ENCODE measurements at regions not wholly inside any gene's neighbourhood (a gene's known extent, or its start where the extent isn't known, plus 50 kb on each side); places are given as distances from the start of the nearest gene placed in this dataset.
A peak's percentile ranks its signal among the peaks of the same experiment; 100 is the strongest.

DNA sequence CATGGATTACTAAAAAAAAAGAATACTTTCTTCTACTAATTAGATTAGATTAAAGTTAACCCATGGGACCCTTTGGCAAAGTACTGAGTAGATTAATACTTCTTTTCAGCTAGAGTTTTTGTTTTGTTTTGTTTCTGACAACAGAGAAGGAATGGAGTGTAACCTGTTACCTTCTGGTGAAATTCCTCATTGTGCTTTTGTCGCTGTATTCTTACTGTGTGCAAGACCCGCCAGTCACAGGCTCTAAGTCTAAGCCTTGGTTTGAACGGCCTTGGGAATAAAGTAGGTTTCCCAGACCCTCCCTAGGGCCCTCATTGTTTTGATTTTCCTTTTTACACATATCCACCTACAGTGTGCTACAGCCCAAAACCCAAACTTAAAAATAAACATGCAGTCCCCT is 171.1 kb upstream of the IL12A start:
- no peak for DNase-seq
- H3K9me3 ChIP-seq: no peaks in the 10 kb centered on the region
- no peaks in the 10 kb centered on the region for H3K36me3 ChIP-seq
- peaks cover 0 to 25% (median 5%) of the 10 kb centered on the region in 6 donors for H3K4me1 ChIP-seq
- intact Hi-C loops (cut with DNase I; ENCODE audit: low total_unique reads): no loop called here
- H3K27me3 ChIP-seq (replicated peaks in 1 of 7): no peaks in the 10 kb centered on the region
- WGBS, 5 donors: 70 to 81% (median 77%) methylated on average over 3 of the region's 3 CpGs
- H3K4me3 ChIP-seq: no peak overlapping the region
- TF ChIP-seq, protein P1, sequence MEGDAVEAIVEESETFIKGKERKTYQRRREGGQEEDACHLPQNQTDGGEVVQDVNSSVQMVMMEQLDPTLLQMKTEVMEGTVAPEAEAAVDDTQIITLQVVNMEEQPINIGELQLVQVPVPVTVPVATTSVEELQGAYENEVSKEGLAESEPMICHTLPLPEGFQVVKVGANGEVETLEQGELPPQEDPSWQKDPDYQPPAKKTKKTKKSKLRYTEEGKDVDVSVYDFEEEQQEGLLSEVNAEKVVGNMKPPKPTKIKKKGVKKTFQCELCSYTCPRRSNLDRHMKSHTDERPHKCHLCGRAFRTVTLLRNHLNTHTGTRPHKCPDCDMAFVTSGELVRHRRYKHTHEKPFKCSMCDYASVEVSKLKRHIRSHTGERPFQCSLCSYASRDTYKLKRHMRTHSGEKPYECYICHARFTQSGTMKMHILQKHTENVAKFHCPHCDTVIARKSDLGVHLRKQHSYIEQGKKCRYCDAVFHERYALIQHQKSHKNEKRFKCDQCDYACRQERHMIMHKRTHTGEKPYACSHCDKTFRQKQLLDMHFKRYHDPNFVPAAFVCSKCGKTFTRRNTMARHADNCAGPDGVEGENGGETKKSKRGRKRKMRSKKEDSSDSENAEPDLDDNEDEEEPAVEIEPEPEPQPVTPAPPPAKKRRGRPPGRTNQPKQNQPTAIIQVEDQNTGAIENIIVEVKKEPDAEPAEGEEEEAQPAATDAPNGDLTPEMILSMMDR (IDR thresholded peaks at IDR 0.05 in 8 of 11, conservative IDR thresholded peaks at IDR 0.05 in 3 of 11): no peak
- TF ChIP-seq POLR2AphosphoS5 (IDR thresholded peaks at IDR 0.05): no peak
- TF ChIP-seq POLR2A (IDR thresholded peaks at IDR 0.05): no peak
- H3K27ac ChIP-seq: no peak overlapping the region

- DNase-seq: peak; percentile 78
- TF ChIP-seq POLR2AphosphoS5 (IDR thresholded peaks at IDR 0.05) (no peak), POLR2A (IDR thresholded peaks at IDR 0.05) (no peak)
- TF ChIP-seq, protein P1 (IDR thresholded peaks at IDR 0.05 in 8 of 11, conservative IDR thresholded peaks at IDR 0.05 in 3 of 11): no peak
Measured at GRCh38 chr3:159818399-159818798, 170.2 kb upstream of the IL12A start.

DNA sequence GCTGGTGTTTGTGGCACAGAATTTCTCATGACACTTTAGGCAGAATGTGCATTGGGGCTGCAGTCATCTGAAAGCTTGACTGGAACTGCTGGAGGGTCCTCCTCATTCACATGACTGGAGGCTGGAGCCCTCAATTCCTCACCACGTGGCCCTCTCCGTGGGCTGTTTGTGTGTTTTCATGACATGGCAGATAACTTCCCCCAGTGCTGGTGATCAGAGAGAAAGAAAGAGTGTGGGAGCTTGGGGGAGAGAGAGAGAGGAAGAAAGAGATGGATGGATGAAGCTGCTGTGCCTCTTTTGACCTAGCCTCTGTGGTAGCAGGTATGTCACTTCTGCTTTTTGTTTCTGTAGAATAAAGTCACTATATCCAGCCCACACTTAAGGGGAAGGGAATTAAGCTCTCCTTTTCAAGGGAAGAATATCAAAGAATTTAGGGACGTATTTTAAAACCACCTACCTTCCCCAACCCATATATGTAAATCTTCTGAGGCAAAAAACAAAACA is 169.6 kb upstream of the IL12A start:
- intact Hi-C loops (cut with DNase I; ENCODE audit: low total_unique reads): no loop called here

More at GRCh38 chr3:159818399-159818798, 170.2 kb upstream of the IL12A start:
- 51 to 91% (median 59%) methylated on average over 2 to 3 of the region's 3 CpGs for WGBS, 5 donors
- intact Hi-C loops (cut with DNase I; ENCODE audit: low total_unique reads): no loop called here
- Histone ChIP-seq H3K36me3 (no peaks in the 10 kb centered on the region), H3K27me3 (replicated peaks in 1 of 7) (no peaks in the 10 kb centered on the region), H3K4me1 (peaks cover 0 to 25% (median 5%) of the 10 kb centered on the region in 6 donors), H3K9me3 (no peaks in the 10 kb centered on the region), H3K27ac (no peak overlapping the region), H3K4me3 (no peak overlapping the region)

DNA sequence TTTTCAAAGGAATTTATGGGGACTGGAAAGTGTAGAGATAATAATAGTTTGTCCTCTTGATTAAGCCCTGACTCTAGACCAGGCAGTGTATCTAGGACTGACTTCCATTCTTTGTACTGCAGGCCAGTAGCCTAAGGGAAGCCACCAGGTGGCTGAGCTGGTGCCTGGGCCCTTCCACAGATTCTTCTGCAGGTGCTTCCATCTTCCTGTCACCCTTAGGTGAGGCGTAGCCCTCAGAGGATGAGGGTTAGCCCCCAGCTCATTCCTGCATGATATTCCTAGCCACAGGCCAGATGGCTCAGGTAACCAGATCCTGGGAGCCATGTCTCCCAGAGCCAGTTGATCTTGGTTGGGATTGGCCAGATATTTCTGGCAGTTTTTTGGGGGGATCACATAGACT is 169.0 kb upstream of the IL12A start:
- WGBS, 5 donors: 67 to 100% (median 86%) methylated on average over 1 of the region's 1 CpG
- H3K27me3 ChIP-seq (replicated peaks in 1 of 7): no peaks in the 10 kb centered on the region
- no peak for TF ChIP-seq POLR2A (IDR thresholded peaks at IDR 0.05)
- TF ChIP-seq, protein P1 (IDR thresholded peaks at IDR 0.05 in 8 of 11, conservative IDR thresholded peaks at IDR 0.05 in 3 of 11): no peak
- no peak for TF ChIP-seq POLR2AphosphoS5 (IDR thresholded peaks at IDR 0.05)
- intact Hi-C loops (cut with DNase I; ENCODE audit: low total_unique reads): no loop called here
- DNase-seq: no peak
- H3K27ac ChIP-seq: no peak overlapping the region
- H3K9me3 ChIP-seq: no peaks in the 10 kb centered on the region
- H3K36me3 ChIP-seq: no peaks in the 10 kb centered on the region
- H3K4me3 ChIP-seq: no peak overlapping the region
- H3K4me1 ChIP-seq: peaks cover 0 to 18% (median 3%) of the 10 kb centered on the region in 6 donors

More for the DNA sequence above, 169.6 kb upstream of the IL12A start:
- no peak for DNase-seq
- no peak overlapping the region for H3K27ac ChIP-seq
- 34 to 44% (median 38%) methylated on average over 3 of the region's 3 CpGs for WGBS, 5 donors
- no peaks in the 10 kb centered on the region for H3K36me3 ChIP-seq
- TF ChIP-seq, protein P1 (IDR thresholded peaks at IDR 0.05 in 8 of 11, conservative IDR thresholded peaks at IDR 0.05 in 3 of 11): no peak
- TF ChIP-seq POLR2AphosphoS5 (IDR thresholded peaks at IDR 0.05) (no peak), POLR2A (IDR thresholded peaks at IDR 0.05) (no peak)
- no peaks in the 10 kb centered on the region for H3K27me3 ChIP-seq (replicated peaks in 1 of 7)
- H3K9me3 ChIP-seq: no peaks in the 10 kb centered on the region
- peaks cover 0 to 22% (median 6%) of the 10 kb centered on the region in 6 donors for H3K4me1 ChIP-seq
- H3K4me3 ChIP-seq: no peak overlapping the region

Measured in spleen (tissue), 11 donors.